ENCODE measurements at regions not wholly inside any gene's neighbourhood (a gene's known extent, or its start where the extent isn't known, plus 50 kb on each side); places are given as distances from the start of the nearest gene placed in this dataset.

GRCh38 chr3:44058868-44059203, 182.8 kb upstream of the TOPAZ1 start:
- ChIA-PET POLR2A (no interaction called here), CTCF (no interaction called here)
- in situ Hi-C loops (cut with HindIII; ENCODE audit: low pct_unique_long_range_greater_than_20kb, low sequenced_read_pairs) (no loop called here), intact Hi-C loops (cut with micrococcal nuclease; ENCODE audit: unreplicated experiment) (no loop called here)
- no peak for ATAC-seq
- no TSS peak for BruUV-seq (replicated peaks)
- no peak for DNase-seq (ENCODE audit: low read depth, low spot score)
- H3K36me3 ChIP-seq (ENCODE audit: control insufficient read depth, insufficient read depth, low read length): no peaks in the 10 kb centered on the region; the same call in 1 of the 2 replicates
- peaks cover 5% of the 10 kb centered on the region for H3K27me3 ChIP-seq (ENCODE audit: control insufficient read depth, insufficient read depth, low read length)
- no peak overlapping the region for H3K4me3 ChIP-seq (ENCODE audit: low read depth in 2 of 2, low read length in 2 of 2)
- H3K4me1 ChIP-seq (ENCODE audit: control insufficient read depth, insufficient read depth, low read length): no peaks in the 10 kb centered on the region
- TF ChIP-seq CTCF (IDR thresholded peaks at IDR 0.05) (no peak), TCF7L2 (IDR thresholded peaks at IDR 0.05; ENCODE audit: low read depth, low read length) (no peak), REST (IDR thresholded peaks at IDR 0.05; ENCODE audit: insufficient read depth in 1 of 2, low read depth in 2 of 2, low read length in 1 of 2) (no peak), SIN3A (IDR thresholded peaks at IDR 0.05; ENCODE audit: borderline replicate concordance, insufficient read depth, low read depth, low read length) (no peak), POLR2AphosphoS5 (IDR thresholded peaks at IDR 0.05; ENCODE audit: low read depth, low read length) (no peak)
- no peak overlapping the region for H3K27ac ChIP-seq (ENCODE audit: low read length)
- H3K9me3 ChIP-seq (ENCODE audit: control insufficient read depth, insufficient read depth, low read depth, low read length): no peaks in the 10 kb centered on the region

GRCh38 chr3:44060164-44060563, 181.5 kb upstream of the TOPAZ1 start:
- no peak overlapping the region for H3K4me3 ChIP-seq (ENCODE audit: low read depth in 2 of 2, low read length in 2 of 2)
- H3K9me3 ChIP-seq (ENCODE audit: control insufficient read depth, insufficient read depth, low read depth, low read length): no peaks in the 10 kb centered on the region
- H3K27ac ChIP-seq (ENCODE audit: low read length): no peak overlapping the region
- in situ Hi-C loops (cut with HindIII; ENCODE audit: low pct_unique_long_range_greater_than_20kb, low sequenced_read_pairs): no loop called here
- CTCF ChIA-PET: no interaction called here
- POLR2A ChIA-PET: no interaction called here
- no TSS peak for BruUV-seq (replicated peaks)
- no peaks in the 10 kb centered on the region for H3K4me1 ChIP-seq (ENCODE audit: control insufficient read depth, insufficient read depth, low read length)
- DNase-seq (ENCODE audit: low read depth, low spot score) (no peak), ATAC-seq (no peak)
- TF ChIP-seq REST (IDR thresholded peaks at IDR 0.05; ENCODE audit: insufficient read depth in 1 of 2, low read depth in 2 of 2, low read length in 1 of 2) (no peak), CTCF (IDR thresholded peaks at IDR 0.05) (no peak), POLR2AphosphoS5 (IDR thresholded peaks at IDR 0.05; ENCODE audit: low read depth, low read length) (no peak), TCF7L2 (IDR thresholded peaks at IDR 0.05; ENCODE audit: low read depth, low read length) (no peak), SIN3A (IDR thresholded peaks at IDR 0.05; ENCODE audit: borderline replicate concordance, insufficient read depth, low read depth, low read length) (no peak)
- no peaks in the 10 kb centered on the region; the same call in 1 of the 2 replicates for H3K36me3 ChIP-seq (ENCODE audit: control insufficient read depth, insufficient read depth, low read length)
- intact Hi-C loops (cut with micrococcal nuclease; ENCODE audit: unreplicated experiment): no loop called here
- peaks cover 5% of the 10 kb centered on the region for H3K27me3 ChIP-seq (ENCODE audit: control insufficient read depth, insufficient read depth, low read length)

Measured in Panc1 (cell line).